Activated naive CD4-positive, alpha-beta T cell treated with anti-CD3 and anti-CD28 coated beads, Interleukin-2, amount 10 ng/mL, durations not matched to agents 7 days and 5 days (primary cell): ENCODE measurements at regions not wholly inside any gene's neighbourhood (a gene's known extent, or its start where the extent isn't known, plus 50 kb on each side); places are given as distances from the start of the nearest gene placed in this dataset.
"Not testable (repeated sequence)": the region's sequence is repeated elsewhere in the genome, so short reads cannot be mapped to it uniquely, and the experiment has no call there.

Experiments used
- CTCF ChIA-PET: fragments of 350-600 bp; sonication (Branson Sonifier 250); formaldehyde crosslinking; loops from one replicate; lab custom pipeline; 2021; ENCODE audit warnings: antibody characterized with exemption; lab: Charles Lee
- DNase-seq: peaks from one replicate; pipeline ENCODE4 v3.0.0-alpha.2; 2020
- H3K27ac Mint-ChIP-seq: one replicate; pipeline ENCODE4 v1.8.0; 2021; ENCODE audit warnings: mild to moderate bottlenecking, moderate library complexity, mixed read lengths
- H3K27me3 Mint-ChIP-seq: one replicate; pipeline ENCODE4 v1.8.0; 2021; ENCODE audit warnings: mild to moderate bottlenecking, mixed read lengths
- H3K36me3 Mint-ChIP-seq: one replicate; pipeline ENCODE4 v1.8.0; 2021; ENCODE audit warnings: mixed read lengths
- H3K4me1 Mint-ChIP-seq: one replicate; pipeline ENCODE4 v1.8.0; 2021; ENCODE audit warnings: mixed read lengths
- H3K4me3 Mint-ChIP-seq: one replicate; pipeline ENCODE4 v1.8.0; 2021; ENCODE audit warnings: mild to moderate bottlenecking, moderate library complexity, mixed read lengths
- H3K9me3 Mint-ChIP-seq: one replicate; pipeline ENCODE4 v1.8.0; 2021; ENCODE audit warnings: mixed read lengths

GRCh38 chr12:73009138-73009834 is 737.1 kb downstream of the TRHDE start:
- H3K36me3 Mint-ChIP-seq, H3K27me3 Mint-ChIP-seq, H3K9me3 Mint-ChIP-seq, H3K4me1 Mint-ChIP-seq, H3K4me3 Mint-ChIP-seq, H3K27ac Mint-ChIP-seq, CTCF ChIA-PET, DNase-seq: not testable (repeated sequence)

- no peaks in the 10 kb centered on the region for H3K4me1 Mint-ChIP-seq
- no peaks in the 10 kb centered on the region for H3K36me3 Mint-ChIP-seq
- no peak overlapping the region for H3K27ac Mint-ChIP-seq
- H3K9me3 Mint-ChIP-seq, result peaks cover 9% of the 10 kb centered on the region
- H3K27me3 Mint-ChIP-seq, result no peaks in the 10 kb centered on the region
- DNase-seq, result no peak
- no peak overlapping the region for H3K4me3 Mint-ChIP-seq
- CTCF ChIA-PET, result no interaction called here
These were observed 745.8 kb downstream of the TRHDE start for GRCh38 chr12:73017981-73018380.

GRCh38 chr12:73053893-73054292 is 781.7 kb downstream of the TRHDE start:
- Mint-ChIP-seq H3K4me3 (no peak overlapping the region), H3K9me3 (peaks cover 6% of the 10 kb centered on the region), H3K27ac (no peak overlapping the region), H3K27me3 (no peaks in the 10 kb centered on the region), H3K36me3 (no peaks in the 10 kb centered on the region), H3K4me1 (no peaks in the 10 kb centered on the region)
- DNase-seq, result no peak
- CTCF ChIA-PET, result no interaction called here

GRCh38 chr12:73057428-73057827 is 785.3 kb downstream of the TRHDE start:
- no peaks in the 10 kb centered on the region for H3K27me3 Mint-ChIP-seq
- DNase-seq, result no peak
- H3K27ac Mint-ChIP-seq, result no peak overlapping the region
- H3K36me3 Mint-ChIP-seq, result no peaks in the 10 kb centered on the region
- H3K4me3 Mint-ChIP-seq, result no peak overlapping the region
- no peaks in the 10 kb centered on the region for H3K4me1 Mint-ChIP-seq
- CTCF ChIA-PET, result no interaction called here
- peaks cover 7% of the 10 kb centered on the region for H3K9me3 Mint-ChIP-seq

GRCh38 chr12:73065913-73066312 is 793.7 kb downstream of the TRHDE start:
- H3K4me1 Mint-ChIP-seq, result no peaks in the 10 kb centered on the region
- CTCF ChIA-PET, result no interaction called here
- no peak for DNase-seq
- no peak overlapping the region for H3K4me3 Mint-ChIP-seq
- H3K9me3 Mint-ChIP-seq, result peaks cover 4% of the 10 kb centered on the region
- H3K27ac Mint-ChIP-seq, result no peak overlapping the region
- no peaks in the 10 kb centered on the region for H3K27me3 Mint-ChIP-seq
- no peaks in the 10 kb centered on the region for H3K36me3 Mint-ChIP-seq

GRCh38 chr12:73067616-73068015 is 795.4 kb downstream of the TRHDE start:
- no peak overlapping the region for H3K27ac Mint-ChIP-seq
- no peaks in the 10 kb centered on the region for H3K36me3 Mint-ChIP-seq
- DNase-seq, result no peak
- no peaks in the 10 kb centered on the region for H3K27me3 Mint-ChIP-seq
- H3K4me3 Mint-ChIP-seq, result no peak overlapping the region
- H3K4me1 Mint-ChIP-seq, result no peaks in the 10 kb centered on the region
- CTCF ChIA-PET, result no interaction called here
- H3K9me3 Mint-ChIP-seq, result peaks cover 13% of the 10 kb centered on the region

- peaks cover 15% of the 10 kb centered on the region for H3K9me3 Mint-ChIP-seq
These were observed 800.0 kb downstream of the TRHDE start for GRCh38 chr12:73072214-73072613.

GRCh38 chr12:73076760-73077159 is 804.6 kb downstream of the TRHDE start:
- no peaks in the 10 kb centered on the region for H3K27me3 Mint-ChIP-seq

More at GRCh38 chr12:73072214-73072613, 800.0 kb downstream of the TRHDE start:
- H3K36me3 Mint-ChIP-seq, result no peaks in the 10 kb centered on the region
- CTCF ChIA-PET, result no interaction called here
- H3K4me1 Mint-ChIP-seq, result no peaks in the 10 kb centered on the region
- no peak for DNase-seq
- H3K27me3 Mint-ChIP-seq, result no peaks in the 10 kb centered on the region
- no peak overlapping the region for H3K4me3 Mint-ChIP-seq
- no peak overlapping the region for H3K27ac Mint-ChIP-seq

GRCh38 chr12:73083736-73084135 is 811.6 kb downstream of the TRHDE start:
- H3K4me3 Mint-ChIP-seq, result no peak overlapping the region
- H3K9me3 Mint-ChIP-seq, result peaks cover 20% of the 10 kb centered on the region
- no peaks in the 10 kb centered on the region for H3K27me3 Mint-ChIP-seq
- no peak for DNase-seq
- no peaks in the 10 kb centered on the region for H3K36me3 Mint-ChIP-seq
- H3K4me1 Mint-ChIP-seq, result no peaks in the 10 kb centered on the region
- H3K27ac Mint-ChIP-seq, result no peak overlapping the region
- CTCF ChIA-PET, result no interaction called here

More at GRCh38 chr12:73076760-73077159, 804.6 kb downstream of the TRHDE start:
- Mint-ChIP-seq H3K27ac (no peak overlapping the region), H3K4me3 (no peak overlapping the region), H3K4me1 (no peaks in the 10 kb centered on the region), H3K36me3 (no peaks in the 10 kb centered on the region), H3K9me3 (peaks cover 6% of the 10 kb centered on the region)
- CTCF ChIA-PET, result no interaction called here
- DNase-seq, result no peak

GRCh38 chr12:73106296-73106695 is 834.1 kb downstream of the TRHDE start:
- CTCF ChIA-PET, result no interaction called here

GRCh38 chr12:73106896-73107295 is 834.7 kb downstream of the TRHDE start:
- no peaks in the 10 kb centered on the region for H3K27me3 Mint-ChIP-seq
- no peaks in the 10 kb centered on the region for H3K4me1 Mint-ChIP-seq
- DNase-seq, result no peak
- H3K36me3 Mint-ChIP-seq, result no peaks in the 10 kb centered on the region
- H3K4me3 Mint-ChIP-seq, result no peak overlapping the region
- H3K27ac Mint-ChIP-seq, result no peak overlapping the region
- peaks cover 7% of the 10 kb centered on the region for H3K9me3 Mint-ChIP-seq
- CTCF ChIA-PET, result no interaction called here

More at GRCh38 chr12:73106296-73106695, 834.1 kb downstream of the TRHDE start:
- Mint-ChIP-seq H3K4me3 (no peak overlapping the region), H3K36me3 (no peaks in the 10 kb centered on the region), H3K4me1 (no peaks in the 10 kb centered on the region), H3K27ac (no peak overlapping the region), H3K27me3 (no peaks in the 10 kb centered on the region), H3K9me3 (peaks cover 8% of the 10 kb centered on the region)
- DNase-seq, result no peak

- H3K4me1 Mint-ChIP-seq, result no peaks in the 10 kb centered on the region
- no peak for DNase-seq
- no peak overlapping the region for H3K27ac Mint-ChIP-seq
- no peaks in the 10 kb centered on the region for H3K36me3 Mint-ChIP-seq
- peaks cover 2% of the 10 kb centered on the region for H3K9me3 Mint-ChIP-seq
- H3K4me3 Mint-ChIP-seq, result no peak overlapping the region
- CTCF ChIA-PET, result no interaction called here
- H3K27me3 Mint-ChIP-seq, result no peaks in the 10 kb centered on the region
These were observed 838.6 kb downstream of the TRHDE start for GRCh38 chr12:73110816-73111215.

GRCh38 chr12:73112035-73112816 is 840.1 kb downstream of the TRHDE start:
- no peak overlapping the region for H3K4me3 Mint-ChIP-seq
- H3K36me3 Mint-ChIP-seq, result no peaks in the 10 kb centered on the region
- no peak overlapping the region for H3K27ac Mint-ChIP-seq
- no peaks in the 10 kb centered on the region for H3K27me3 Mint-ChIP-seq
- DNase-seq, result no peak
- peaks cover 2% of the 10 kb centered on the region for H3K9me3 Mint-ChIP-seq
- no peaks in the 10 kb centered on the region for H3K4me1 Mint-ChIP-seq
- CTCF ChIA-PET, result no interaction called here

GRCh38 chr12:73124480-73124879 is 852.3 kb downstream of the TRHDE start:
- CTCF ChIA-PET, result no interaction called here
- no peaks in the 10 kb centered on the region for H3K36me3 Mint-ChIP-seq
- no peak overlapping the region for H3K27ac Mint-ChIP-seq

GRCh38 chr12:73125148-73125547 is 853.0 kb downstream of the TRHDE start:
- CTCF ChIA-PET, result no interaction called here

More at GRCh38 chr12:73124480-73124879, 852.3 kb downstream of the TRHDE start:
- no peak for DNase-seq
- Mint-ChIP-seq H3K9me3 (no peaks in the 10 kb centered on the region), H3K4me1 (no peaks in the 10 kb centered on the region), H3K4me3 (no peak overlapping the region), H3K27me3 (no peaks in the 10 kb centered on the region)

More at GRCh38 chr12:73125148-73125547, 853.0 kb downstream of the TRHDE start:
- no peak overlapping the region for H3K4me3 Mint-ChIP-seq
- no peak overlapping the region for H3K27ac Mint-ChIP-seq
- H3K27me3 Mint-ChIP-seq, result no peaks in the 10 kb centered on the region
- no peaks in the 10 kb centered on the region for H3K9me3 Mint-ChIP-seq
- DNase-seq, result no peak
- no peaks in the 10 kb centered on the region for H3K36me3 Mint-ChIP-seq
- H3K4me1 Mint-ChIP-seq, result no peaks in the 10 kb centered on the region
